ENCODE measurements at regions not wholly inside any gene's neighbourhood (a gene's known extent, or its start where the extent isn't known, plus 50 kb on each side); places are given as distances from the start of the nearest gene placed in this dataset.
"Not testable (repeated sequence)": the region's sequence is repeated elsewhere in the genome, so short reads cannot be mapped to it uniquely, and the experiment has no call there.

- DNase-seq (ENCODE audit: low spot score): no peak
These were observed 485.6 kb upstream of the SOX9 start for GRCh38 chr17:71635187-71635586.

GRCh38 chr17:71636644-71637043 lies 484.2 kb upstream of the SOX9 start:
- DNase-seq (ENCODE audit: low spot score): no peak

GRCh38 chr17:71638668-71639067 lies 482.2 kb upstream of the SOX9 start:
- DNase-seq (ENCODE audit: low spot score): no peak

- no peak for DNase-seq (ENCODE audit: low spot score)
These were observed 481.0 kb upstream of the SOX9 start for GRCh38 chr17:71639865-71640264.

GRCh38 chr17:71646890-71647289 lies 473.9 kb upstream of the SOX9 start:
- DNase-seq (ENCODE audit: low spot score): not testable (repeated sequence)

- DNase-seq (ENCODE audit: low spot score): not testable (repeated sequence)
These were observed 472.5 kb upstream of the SOX9 start for GRCh38 chr17:71648342-71648741.

- no peak for DNase-seq (ENCODE audit: low spot score)
These were observed 470.9 kb upstream of the SOX9 start for GRCh38 chr17:71649941-71650350.

GRCh38 chr17:71655542-71655941 lies 465.3 kb upstream of the SOX9 start:
- DNase-seq (ENCODE audit: low spot score): no peak

GRCh38 chr17:71656964-71657858 lies 463.6 kb upstream of the SOX9 start:
- no peak for DNase-seq (ENCODE audit: low spot score)

- no peak for DNase-seq (ENCODE audit: low spot score)
These were observed 461.8 kb upstream of the SOX9 start for GRCh38 chr17:71658996-71659395.

GRCh38 chr17:71664861-71665260 lies 456.0 kb upstream of the SOX9 start:
- no peak for DNase-seq (ENCODE audit: low spot score)

- no peak for DNase-seq (ENCODE audit: low spot score)
These were observed 454.8 kb upstream of the SOX9 start for GRCh38 chr17:71666047-71666446.

GRCh38 chr17:71667661-71668060 lies 453.2 kb upstream of the SOX9 start:
- no peak for DNase-seq (ENCODE audit: low spot score)

GRCh38 chr17:71668807-71669206 lies 452.0 kb upstream of the SOX9 start:
- DNase-seq (ENCODE audit: low spot score): no peak

GRCh38 chr17:71677439-71677838 lies 443.4 kb upstream of the SOX9 start:
- DNase-seq (ENCODE audit: low spot score): no peak

GRCh38 chr17:71679832-71680231 lies 441.0 kb upstream of the SOX9 start:
- DNase-seq (ENCODE audit: low spot score): no peak

- DNase-seq (ENCODE audit: low spot score): no peak
These were observed 439.2 kb upstream of the SOX9 start for GRCh38 chr17:71681427-71682173.

GRCh38 chr17:71682174-71682494 lies 438.7 kb upstream of the SOX9 start:
- DNase-seq (ENCODE audit: low spot score): no peak

- DNase-seq (ENCODE audit: low spot score): no peak
These were observed 431.0 kb upstream of the SOX9 start for GRCh38 chr17:71689782-71690181.

GRCh38 chr17:71699907-71700306 lies 420.9 kb upstream of the SOX9 start:
- no peak for DNase-seq (ENCODE audit: low spot score)

GRCh38 chr17:71703701-71704100 lies 417.1 kb upstream of the SOX9 start:
- no peak for DNase-seq (ENCODE audit: low spot score)

- DNase-seq (ENCODE audit: low spot score): no peak
These were observed 411.4 kb upstream of the SOX9 start for GRCh38 chr17:71709271-71709890.

- DNase-seq (ENCODE audit: low spot score): no peak
These were observed 410.9 kb upstream of the SOX9 start for GRCh38 chr17:71709946-71710345.
